HG03064 (cell line): ENCODE measurements at regions not wholly inside any gene's neighbourhood (a gene's known extent, or its start where the extent isn't known, plus 50 kb on each side); places are given as distances from the start of the nearest gene placed in this dataset.
"Not testable (repeated sequence)": the region's sequence is repeated elsewhere in the genome, so short reads cannot be mapped to it uniquely, and the experiment has no call there.

Experiments used
- ATAC-seq: cut with Tn5 transposase; IDR thresholded peaks from one replicate; pipeline ENCODE4 v1.9.1; 2021; ENCODE audit warnings: low read depth; ENCODE audit not compliant: unreplicated experiment

- ATAC-seq: no peak
These were observed 155.2 kb upstream of the PTPN1 start for GRCh38 chr20:50354721-50355589.

GRCh38 chr20:50355590-50356524 lies 154.3 kb upstream of the PTPN1 start:
- no peak for ATAC-seq

GRCh38 chr20:50356525-50356885 lies 153.7 kb upstream of the PTPN1 start:
- ATAC-seq: no peak

GRCh38 chr20:50356962-50357782 lies 153.0 kb upstream of the PTPN1 start:
- ATAC-seq: no peak

- no peak for ATAC-seq
These were observed 152.4 kb upstream of the PTPN1 start for GRCh38 chr20:50357783-50358161.

GRCh38 chr20:50358166-50358565 lies 152.0 kb upstream of the PTPN1 start:
- ATAC-seq: no peak

- ATAC-seq: no peak
These were observed 151.2 kb upstream of the PTPN1 start for GRCh38 chr20:50358971-50359370.

- no peak for ATAC-seq
These were observed 150.5 kb upstream of the PTPN1 start for GRCh38 chr20:50359607-50360217.

GRCh38 chr20:50360218-50360672 lies 149.9 kb upstream of the PTPN1 start:
- no peak for ATAC-seq

GRCh38 chr20:50360921-50361320 lies 149.3 kb upstream of the PTPN1 start:
- ATAC-seq: no peak

- not testable (repeated sequence) for ATAC-seq
These were observed 148.0 kb upstream of the PTPN1 start for GRCh38 chr20:50362177-50362576.

GRCh38 chr20:50363027-50363426 lies 147.2 kb upstream of the PTPN1 start:
- ATAC-seq: no peak

- ATAC-seq: no peak
These were observed 146.7 kb upstream of the PTPN1 start for GRCh38 chr20:50363479-50363878.

GRCh38 chr20:50364542-50364941 lies 145.6 kb upstream of the PTPN1 start:
- no peak for ATAC-seq

- ATAC-seq: no peak
These were observed 143.7 kb upstream of the PTPN1 start for GRCh38 chr20:50366270-50367103.

GRCh38 chr20:50367104-50367674 lies 143.0 kb upstream of the PTPN1 start:
- no peak for ATAC-seq

GRCh38 chr20:50367739-50368375 lies 142.3 kb upstream of the PTPN1 start:
- ATAC-seq: no peak

- no peak for ATAC-seq
These were observed 141.8 kb upstream of the PTPN1 start for GRCh38 chr20:50368386-50368785.
